Sigmoid colon (tissue), 6 donors: ENCODE measurements at regions not wholly inside any gene's neighbourhood (a gene's known extent, or its start where the extent isn't known, plus 50 kb on each side); places are given as distances from the start of the nearest gene placed in this dataset.

ENCODE experiments used
- DNase-seq: peaks from one replicate; pipeline ENCODE4 v3.0.0-alpha.2; 2019
- H3K27ac ChIP-seq, 4 donors: fragments of 200-600 bp; sonication (generic); one replicate each; pipeline ENCODE4 v1.5.1; 2016 to 2019; ENCODE audit warnings: mild to moderate bottlenecking in 1 of 4
- H3K27me3 ChIP-seq, 3 donors: fragments of 200-600 bp; sonication (generic); one replicate each; pipeline ENCODE4 v1.5.1; 2019; ENCODE audit warnings: mild to moderate bottlenecking in 1 of 3
- H3K36me3 ChIP-seq, 4 donors: fragments of 200-600 bp; sonication (generic); one replicate each; pipeline ENCODE4 v1.5.1; 2016 to 2019
- H3K4me1 ChIP-seq, 4 donors: fragments of 200-600 bp; sonication (generic); one replicate each; pipeline ENCODE4 v1.5.1; 2017 to 2019
- H3K4me3 ChIP-seq, 4 donors: fragments of 200-600 bp; sonication (generic); one replicate each; pipeline ENCODE4 v1.5.1; 2017 to 2019; ENCODE audit warnings: mild to moderate bottlenecking in 2 of 4, moderate library complexity in 1 of 4
- H3K9me3 ChIP-seq, 4 donors: fragments of 200-600 bp in 3 of 4; sonication (generic) in 3 of 4; one replicate each; pipeline versions ENCODE4 v1.5.1 to v1.6.1; 2013 to 2019
- EP300 ChIP-seq, 4 donors: sonication (generic); formaldehyde crosslinking; IDR thresholded peaks; one replicate each; pipeline ENCODE4 v1.6.1; 2017; ENCODE audit warnings: antibody characterized with exemption in 4 of 4
- POLR2A ChIP-seq, 2 donors: fragments of 450-650 bp; IDR thresholded peaks; one replicate each; pipeline ENCODE4 v1.6.1; 2016; ENCODE audit warnings: antibody characterized with exemption in 2 of 2, mild to moderate bottlenecking in 2 of 2, moderate library complexity in 2 of 2
- POLR2AphosphoS5 ChIP-seq, 4 donors: sonication (generic); formaldehyde crosslinking; IDR thresholded peaks; one replicate each; pipeline ENCODE4 v1.6.1; 2017; ENCODE audit warnings: antibody characterized with exemption in 4 of 4
- WGBS, 2 donors: extraction: QIAGEN DNeasy Blood & Tissue Kit; methylation state at CpG; one replicate each; pipeline ENCODE4 v1.1.7; 2013; 5-methylcytosine and 5-hydroxymethylcytosine counted together
- intact Hi-C: fragments of 100-400 bp; cut with DNase I; formaldehyde crosslinking; loops from one replicate; pipeline ENCODE4 v1.15.1; 2023
- TF ChIP-seq, protein P1 (sequence below), 4 experiments: fragments of 450-650 bp in 3 of 4; fragments of 200-600 bp in 1 of 4; IDR thresholded peaks; one replicate each; pipeline ENCODE4 v1.5.1; 2016 to 2019; ENCODE audit warnings: antibody characterized with exemption in 4 of 4, mild to moderate bottlenecking in 3 of 4, moderate library complexity in 2 of 4
- donor health status: healthy with polysubstance abuse.
- donor health status: healthy.

DNA sequence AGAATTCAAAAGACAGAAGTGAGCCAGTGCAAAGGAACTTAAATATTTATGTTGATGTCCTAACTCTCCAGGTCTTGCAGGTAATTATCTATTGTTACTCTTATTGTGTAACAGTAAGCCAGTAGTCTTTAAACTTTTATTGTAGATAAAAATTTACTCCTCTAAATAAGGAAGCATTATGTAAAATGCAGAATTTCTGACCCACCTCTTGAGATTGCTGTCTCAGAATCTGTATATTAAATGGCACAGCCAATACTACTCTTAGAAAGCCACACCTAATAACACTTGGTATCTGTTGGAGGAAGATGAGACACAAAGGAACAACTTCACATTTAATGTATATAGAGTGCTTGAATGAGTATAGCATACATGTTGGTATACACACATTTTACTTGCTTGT is 613.5 kb upstream of the ZNF804A start:
- H3K4me1 ChIP-seq: no peaks in the 10 kb centered on the region
- TF ChIP-seq EP300 (IDR thresholded peaks at IDR 0.05): no peak
- no peaks in the 10 kb centered on the region for H3K36me3 ChIP-seq
- no peak for DNase-seq
- no peaks in the 10 kb centered on the region for H3K9me3 ChIP-seq
- H3K4me3 ChIP-seq: no peak overlapping the region
- no peak overlapping the region for H3K27ac ChIP-seq
- intact Hi-C loops: no loop called here
- H3K27me3 ChIP-seq: no peaks in the 10 kb centered on the region

DNA sequence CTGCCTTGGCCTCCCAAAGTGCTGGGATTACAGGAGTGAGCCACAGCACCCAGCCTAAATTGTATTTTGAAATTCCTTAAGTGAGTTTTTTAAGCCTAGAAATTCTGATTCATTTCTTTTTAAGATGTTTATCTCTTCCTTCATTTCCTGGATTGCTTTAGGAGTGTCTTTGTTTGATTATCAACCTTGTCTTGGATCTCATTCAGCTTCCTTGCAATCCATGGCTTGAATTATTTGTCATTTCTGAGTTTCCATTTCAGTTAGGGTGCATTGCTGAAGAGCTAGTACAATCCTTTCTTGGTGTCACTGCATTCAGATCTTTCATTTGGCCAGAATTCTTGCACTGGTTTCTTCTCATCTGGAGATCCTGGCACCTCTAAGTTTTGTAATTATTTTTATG is 606.4 kb upstream of the ZNF804A start:
- intact Hi-C loops: no loop called here
- Histone ChIP-seq H3K27me3 (no peaks in the 10 kb centered on the region), H3K4me3 (no peak overlapping the region), H3K4me1 (peaks cover 0 to 16% (median 11%) of the 10 kb centered on the region in 4 donors), H3K36me3 (no peaks in the 10 kb centered on the region), H3K9me3 (no peaks in the 10 kb centered on the region), H3K27ac (no peak overlapping the region)
- TF ChIP-seq EP300 (IDR thresholded peaks at IDR 0.05): no peak
- TF ChIP-seq, protein P1, sequence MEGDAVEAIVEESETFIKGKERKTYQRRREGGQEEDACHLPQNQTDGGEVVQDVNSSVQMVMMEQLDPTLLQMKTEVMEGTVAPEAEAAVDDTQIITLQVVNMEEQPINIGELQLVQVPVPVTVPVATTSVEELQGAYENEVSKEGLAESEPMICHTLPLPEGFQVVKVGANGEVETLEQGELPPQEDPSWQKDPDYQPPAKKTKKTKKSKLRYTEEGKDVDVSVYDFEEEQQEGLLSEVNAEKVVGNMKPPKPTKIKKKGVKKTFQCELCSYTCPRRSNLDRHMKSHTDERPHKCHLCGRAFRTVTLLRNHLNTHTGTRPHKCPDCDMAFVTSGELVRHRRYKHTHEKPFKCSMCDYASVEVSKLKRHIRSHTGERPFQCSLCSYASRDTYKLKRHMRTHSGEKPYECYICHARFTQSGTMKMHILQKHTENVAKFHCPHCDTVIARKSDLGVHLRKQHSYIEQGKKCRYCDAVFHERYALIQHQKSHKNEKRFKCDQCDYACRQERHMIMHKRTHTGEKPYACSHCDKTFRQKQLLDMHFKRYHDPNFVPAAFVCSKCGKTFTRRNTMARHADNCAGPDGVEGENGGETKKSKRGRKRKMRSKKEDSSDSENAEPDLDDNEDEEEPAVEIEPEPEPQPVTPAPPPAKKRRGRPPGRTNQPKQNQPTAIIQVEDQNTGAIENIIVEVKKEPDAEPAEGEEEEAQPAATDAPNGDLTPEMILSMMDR (IDR thresholded peaks at IDR 0.05): no peak
- TF ChIP-seq POLR2A (IDR thresholded peaks at IDR 0.05): no peak
- TF ChIP-seq POLR2AphosphoS5 (IDR thresholded peaks at IDR 0.05): no peak
- DNase-seq: no peak

DNA sequence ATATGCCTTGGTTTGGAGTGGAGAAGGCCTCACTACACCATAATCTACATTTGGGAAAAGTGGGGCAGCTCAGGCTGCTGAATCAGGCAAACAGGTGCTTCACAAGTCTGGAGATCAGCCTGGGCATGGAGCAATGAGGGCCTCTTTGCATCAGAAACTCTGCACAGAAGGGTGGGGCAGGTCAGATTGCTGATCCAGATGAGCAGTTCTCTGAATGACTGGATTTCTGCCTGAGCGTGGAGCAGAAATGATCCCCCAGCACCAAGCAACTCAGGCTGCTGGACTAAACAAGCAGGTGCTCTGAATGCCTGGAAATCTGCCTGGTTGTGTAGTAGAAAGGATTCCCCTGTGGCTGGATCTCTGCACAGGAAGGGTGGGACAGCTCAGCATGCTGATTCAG is 605.3 kb upstream of the ZNF804A start:
- Histone ChIP-seq H3K4me3 (no peak overlapping the region), H3K36me3 (no peaks in the 10 kb centered on the region), H3K9me3 (no peaks in the 10 kb centered on the region), H3K4me1 (peaks cover 0 to 20% (median 15%) of the 10 kb centered on the region in 4 donors), H3K27ac (no peak overlapping the region), H3K27me3 (no peaks in the 10 kb centered on the region)
- intact Hi-C loops: no loop called here
- 27 to 82% methylated on average over 1 of the region's 1 CpG for WGBS, 2 donors
- TF ChIP-seq POLR2AphosphoS5 (IDR thresholded peaks at IDR 0.05) (no peak), EP300 (IDR thresholded peaks at IDR 0.05) (no peak), POLR2A (IDR thresholded peaks at IDR 0.05) (no peak)
- TF ChIP-seq, protein P1 (IDR thresholded peaks at IDR 0.05): no peak
- no peak for DNase-seq

DNA sequence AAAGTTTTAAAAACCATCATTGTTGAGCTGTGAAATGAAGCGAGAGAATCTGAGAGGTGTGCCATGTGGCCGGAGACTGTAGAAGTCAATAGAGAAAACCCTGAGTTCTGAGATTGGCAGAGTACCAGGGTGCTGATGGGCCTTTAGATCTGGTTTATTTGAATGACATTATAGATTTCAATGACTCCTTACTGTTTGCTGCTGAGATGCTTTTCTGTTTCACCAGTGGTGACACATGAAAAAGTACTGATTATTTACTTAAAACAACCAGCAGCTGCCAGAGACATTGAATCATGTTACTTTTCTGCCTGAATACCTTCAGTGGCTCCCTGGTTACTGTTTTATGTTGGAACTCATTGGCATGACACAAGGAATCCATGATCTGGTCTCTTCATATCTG is 602.7 kb upstream of the ZNF804A start:
- H3K27me3 ChIP-seq: no peaks in the 10 kb centered on the region
- intact Hi-C loops: no loop called here
- H3K4me1 ChIP-seq: peaks cover 0 to 20% (median 15%) of the 10 kb centered on the region in 4 donors
- 85 to 89% methylated on average over 2 of the region's 2 CpGs for WGBS, 2 donors
- no peak for DNase-seq
- TF ChIP-seq POLR2AphosphoS5 (IDR thresholded peaks at IDR 0.05): no peak
- no peak for TF ChIP-seq EP300 (IDR thresholded peaks at IDR 0.05)
- TF ChIP-seq, protein P1 (IDR thresholded peaks at IDR 0.05): no peak
- TF ChIP-seq POLR2A (IDR thresholded peaks at IDR 0.05): no peak
- H3K4me3 ChIP-seq: no peak overlapping the region
- no peak overlapping the region for H3K27ac ChIP-seq
- no peaks in the 10 kb centered on the region for H3K9me3 ChIP-seq
- H3K36me3 ChIP-seq: no peaks in the 10 kb centered on the region

DNA sequence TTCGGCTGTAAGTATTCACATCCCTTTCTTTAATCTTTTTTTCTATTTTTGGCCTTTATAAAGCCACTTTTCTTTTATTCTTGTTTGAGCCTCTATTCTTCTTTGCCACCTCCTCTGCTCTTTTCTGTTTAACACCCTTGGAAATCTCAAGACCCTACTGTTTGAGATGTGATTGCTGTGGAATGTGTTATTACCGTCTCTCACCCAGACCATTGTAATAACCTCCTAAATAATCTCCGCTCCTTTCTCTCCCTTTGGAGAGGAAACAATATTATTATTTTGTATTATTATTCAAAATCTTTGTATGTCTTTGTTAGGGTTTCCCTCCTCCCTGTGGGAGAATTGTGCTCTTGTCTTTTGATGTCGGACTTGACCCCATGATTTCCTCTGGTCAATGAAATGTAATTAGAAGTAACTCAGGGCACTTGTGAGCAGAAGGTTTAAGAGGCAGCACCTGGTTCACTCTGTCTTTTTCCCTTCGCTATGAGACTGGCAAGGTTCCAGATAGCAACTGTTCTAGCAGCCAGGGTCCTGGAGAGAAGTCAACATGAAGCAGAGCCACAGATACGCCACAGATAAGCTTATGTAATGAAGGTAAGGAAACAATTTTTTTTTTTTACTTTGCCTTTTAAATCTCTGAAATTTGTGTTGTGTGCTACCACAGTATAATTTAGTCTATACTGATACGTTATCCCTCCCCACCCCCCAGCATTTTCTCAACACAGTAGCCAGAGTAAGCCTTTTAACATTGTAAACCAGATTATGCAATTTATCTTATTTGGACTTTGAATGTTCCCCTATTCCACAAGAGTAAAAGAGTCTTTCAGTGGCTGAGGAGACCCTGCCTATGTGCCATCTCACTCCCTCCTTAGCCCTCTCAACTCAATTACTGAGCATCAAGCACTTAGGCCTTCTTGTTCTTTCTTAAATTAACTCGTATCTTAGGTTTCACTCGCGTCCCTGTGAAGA is 601.2 kb upstream of the ZNF804A start:
- Histone ChIP-seq H3K4me1 (peaks cover 0 to 20% (median 15%) of the 10 kb centered on the region in 4 donors), H3K4me3 (no peak overlapping the region), H3K36me3 (no peaks in the 10 kb centered on the region), H3K27ac (no peak overlapping the region), H3K27me3 (no peaks in the 10 kb centered on the region), H3K9me3 (no peaks in the 10 kb centered on the region)
- DNase-seq: no peak
- TF ChIP-seq, protein P1 (IDR thresholded peaks at IDR 0.05): no peak
- TF ChIP-seq POLR2A (IDR thresholded peaks at IDR 0.05): no peak
- no peak for TF ChIP-seq EP300 (IDR thresholded peaks at IDR 0.05)
- TF ChIP-seq POLR2AphosphoS5 (IDR thresholded peaks at IDR 0.05): no peak
- intact Hi-C loops: no loop called here
- 57 to 76% methylated on average over 10 of the region's 10 CpGs for WGBS, 2 donors
